ENCODE measurements at regions not wholly inside any gene's neighbourhood (a gene's known extent, or its start where the extent isn't known, plus 50 kb on each side); places are given as distances from the start of the nearest gene placed in this dataset.

DNA sequence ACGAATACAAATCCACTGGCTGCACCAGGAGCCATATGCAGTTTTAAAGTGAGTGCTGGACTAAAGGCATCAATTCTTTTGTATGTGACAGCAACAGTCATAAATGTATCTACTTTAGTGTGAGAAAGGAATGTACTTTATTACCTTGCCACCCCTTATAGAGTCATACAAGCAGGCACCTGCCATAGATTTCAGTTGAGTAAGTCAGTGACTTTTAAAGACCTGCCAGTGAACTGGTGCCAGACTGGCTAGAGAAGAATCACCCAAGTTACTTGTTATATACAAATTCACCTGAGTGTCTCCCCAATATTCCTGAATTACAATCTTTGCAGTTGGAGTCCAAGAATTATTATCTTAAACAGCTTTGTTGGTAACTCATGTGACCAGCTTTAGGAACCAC is 547.9 kb downstream of the COL12A1 start:
- Histone ChIP-seq H3K27ac (ENCODE audit: low read depth in 2 of 2, low read length in 2 of 2) (no peak overlapping the region), H3K36me3 (ENCODE audit: control insufficient read depth in 2 of 3, insufficient read depth in 3 of 3, low read length in 3 of 3) (no peaks in the 10 kb centered on the region), H3K27me3 (ENCODE audit: control insufficient read depth, insufficient read depth, low read length) (no peaks in the 10 kb centered on the region), H3K9me3 (ENCODE audit: control insufficient read depth in 2 of 3, insufficient read depth in 1 of 3, low read length in 3 of 3) (no peaks in the 10 kb centered on the region), H3K4me3 (ENCODE audit: low read length in 3 of 3) (no peak overlapping the region), H3K4me1 (ENCODE audit: control insufficient read depth in 2 of 3, insufficient read depth in 2 of 3, low read depth in 1 of 3, low read length in 3 of 3) (no peaks in the 10 kb centered on the region), H3K9ac (ENCODE audit: low read length in 3 of 3) (no peak overlapping the region)
- intact Hi-C loops (cut with DNase I) = no loop called here
- no peak for FAIRE-seq
- no peak for DNase-seq
- TF ChIP-seq CTCF (IDR thresholded peaks at IDR 0.05; ENCODE audit: borderline replicate concordance, extremely low read depth, insufficient read depth) = no peak

- Histone ChIP-seq H3K9ac (ENCODE audit: low read length in 3 of 3) (no peak overlapping the region), H3K9me3 (ENCODE audit: control insufficient read depth in 2 of 3, insufficient read depth in 1 of 3, low read length in 3 of 3) (no peaks in the 10 kb centered on the region), H3K4me1 (ENCODE audit: control insufficient read depth in 2 of 3, insufficient read depth in 2 of 3, low read depth in 1 of 3, low read length in 3 of 3) (no peaks in the 10 kb centered on the region), H3K4me3 (ENCODE audit: low read length in 3 of 3) (no peak overlapping the region), H3K36me3 (ENCODE audit: control insufficient read depth in 2 of 3, insufficient read depth in 3 of 3, low read length in 3 of 3) (no peaks in the 10 kb centered on the region), H3K27ac (ENCODE audit: low read depth in 2 of 2, low read length in 2 of 2) (no peak overlapping the region), H3K27me3 (ENCODE audit: control insufficient read depth, insufficient read depth, low read length) (no peaks in the 10 kb centered on the region)
- intact Hi-C loops (cut with DNase I) = no loop called here
- no peak for FAIRE-seq
- DNase-seq = no peak
- TF ChIP-seq CTCF (IDR thresholded peaks at IDR 0.05; ENCODE audit: borderline replicate concordance, extremely low read depth, insufficient read depth) = no peak
These were observed 548.8 kb downstream of the COL12A1 start for GRCh38 chr6:74657011-74657410.

GRCh38 chr6:74656453-74656852 is 549.4 kb downstream of the COL12A1 start:
- intact Hi-C loops (cut with DNase I) = no loop called here
- H3K4me1 ChIP-seq (ENCODE audit: control insufficient read depth in 2 of 3, insufficient read depth in 2 of 3, low read depth in 1 of 3, low read length in 3 of 3) = no peaks in the 10 kb centered on the region
- TF ChIP-seq CTCF (IDR thresholded peaks at IDR 0.05; ENCODE audit: borderline replicate concordance, extremely low read depth, insufficient read depth) = no peak
- no peaks in the 10 kb centered on the region for H3K36me3 ChIP-seq (ENCODE audit: control insufficient read depth in 2 of 3, insufficient read depth in 3 of 3, low read length in 3 of 3)
- no peak for DNase-seq
- no peak for FAIRE-seq
- H3K9me3 ChIP-seq (ENCODE audit: control insufficient read depth in 2 of 3, insufficient read depth in 1 of 3, low read length in 3 of 3) = no peaks in the 10 kb centered on the region
- no peak overlapping the region for H3K4me3 ChIP-seq (ENCODE audit: low read length in 3 of 3)
- no peak overlapping the region for H3K27ac ChIP-seq (ENCODE audit: low read depth in 2 of 2, low read length in 2 of 2)
- no peak overlapping the region for H3K9ac ChIP-seq (ENCODE audit: low read length in 3 of 3)
- no peaks in the 10 kb centered on the region for H3K27me3 ChIP-seq (ENCODE audit: control insufficient read depth, insufficient read depth, low read length)

- TF ChIP-seq CTCF (IDR thresholded peaks at IDR 0.05; ENCODE audit: borderline replicate concordance, extremely low read depth, insufficient read depth) = no peak
- H3K36me3 ChIP-seq (ENCODE audit: control insufficient read depth in 2 of 3, insufficient read depth in 3 of 3, low read length in 3 of 3) = no peaks in the 10 kb centered on the region
- intact Hi-C loops (cut with DNase I) = no loop called here
- no peaks in the 10 kb centered on the region for H3K27me3 ChIP-seq (ENCODE audit: control insufficient read depth, insufficient read depth, low read length)
- H3K9ac ChIP-seq (ENCODE audit: low read length in 3 of 3) = no peak overlapping the region
- no peaks in the 10 kb centered on the region for H3K4me1 ChIP-seq (ENCODE audit: control insufficient read depth in 2 of 3, insufficient read depth in 2 of 3, low read depth in 1 of 3, low read length in 3 of 3)
- H3K27ac ChIP-seq (ENCODE audit: low read depth in 2 of 2, low read length in 2 of 2) = no peak overlapping the region
- no peak for DNase-seq
- no peaks in the 10 kb centered on the region for H3K9me3 ChIP-seq (ENCODE audit: control insufficient read depth in 2 of 3, insufficient read depth in 1 of 3, low read length in 3 of 3)
- H3K4me3 ChIP-seq (ENCODE audit: low read length in 3 of 3) = no peak overlapping the region
- no peak for FAIRE-seq
These were observed 551.6 kb downstream of the COL12A1 start for GRCh38 chr6:74654296-74654695.
